ENCODE measurements at regions not wholly inside any gene's neighbourhood (a gene's known extent, or its start where the extent isn't known, plus 50 kb on each side); places are given as distances from the start of the nearest gene placed in this dataset.

GRCh38 chr6:24004062-24004461 lies 122.0 kb upstream of the NRSN1 start:
- H3K4me3 ChIP-seq (ENCODE audit: low read depth, low read length) = no peak overlapping the region
- DNase-seq (ENCODE audit: low read depth) = peak; percentile 1
- TF ChIP-seq, protein P1, sequence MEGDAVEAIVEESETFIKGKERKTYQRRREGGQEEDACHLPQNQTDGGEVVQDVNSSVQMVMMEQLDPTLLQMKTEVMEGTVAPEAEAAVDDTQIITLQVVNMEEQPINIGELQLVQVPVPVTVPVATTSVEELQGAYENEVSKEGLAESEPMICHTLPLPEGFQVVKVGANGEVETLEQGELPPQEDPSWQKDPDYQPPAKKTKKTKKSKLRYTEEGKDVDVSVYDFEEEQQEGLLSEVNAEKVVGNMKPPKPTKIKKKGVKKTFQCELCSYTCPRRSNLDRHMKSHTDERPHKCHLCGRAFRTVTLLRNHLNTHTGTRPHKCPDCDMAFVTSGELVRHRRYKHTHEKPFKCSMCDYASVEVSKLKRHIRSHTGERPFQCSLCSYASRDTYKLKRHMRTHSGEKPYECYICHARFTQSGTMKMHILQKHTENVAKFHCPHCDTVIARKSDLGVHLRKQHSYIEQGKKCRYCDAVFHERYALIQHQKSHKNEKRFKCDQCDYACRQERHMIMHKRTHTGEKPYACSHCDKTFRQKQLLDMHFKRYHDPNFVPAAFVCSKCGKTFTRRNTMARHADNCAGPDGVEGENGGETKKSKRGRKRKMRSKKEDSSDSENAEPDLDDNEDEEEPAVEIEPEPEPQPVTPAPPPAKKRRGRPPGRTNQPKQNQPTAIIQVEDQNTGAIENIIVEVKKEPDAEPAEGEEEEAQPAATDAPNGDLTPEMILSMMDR (conservative IDR thresholded peaks at IDR 0.05; ENCODE audit: low read depth, low read length) = no peak

DNA sequence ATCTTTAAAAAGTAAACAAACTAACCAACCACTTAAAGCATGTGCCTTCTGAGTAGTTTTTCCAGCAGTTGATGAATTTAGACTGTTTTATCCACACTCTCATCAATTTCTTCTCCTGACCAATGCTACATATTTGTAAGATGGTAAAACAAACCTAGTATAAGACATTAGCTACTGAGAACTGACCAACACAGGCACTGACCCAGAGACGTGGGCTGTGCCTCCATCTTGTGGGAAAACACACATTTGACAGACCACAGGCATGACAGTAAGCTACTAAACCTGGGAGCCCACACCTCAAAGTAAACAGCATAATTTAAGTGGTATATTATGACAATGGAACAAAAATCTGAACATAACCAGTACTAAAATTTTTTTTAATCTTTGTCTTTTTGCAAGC lies 121.4 kb upstream of the NRSN1 start:
- peak; percentile 1 for DNase-seq (ENCODE audit: low read depth)
- H3K4me3 ChIP-seq (ENCODE audit: low read depth, low read length) = no peak overlapping the region
- TF ChIP-seq, protein P1 (conservative IDR thresholded peaks at IDR 0.05; ENCODE audit: low read depth, low read length) = no peak

DNA sequence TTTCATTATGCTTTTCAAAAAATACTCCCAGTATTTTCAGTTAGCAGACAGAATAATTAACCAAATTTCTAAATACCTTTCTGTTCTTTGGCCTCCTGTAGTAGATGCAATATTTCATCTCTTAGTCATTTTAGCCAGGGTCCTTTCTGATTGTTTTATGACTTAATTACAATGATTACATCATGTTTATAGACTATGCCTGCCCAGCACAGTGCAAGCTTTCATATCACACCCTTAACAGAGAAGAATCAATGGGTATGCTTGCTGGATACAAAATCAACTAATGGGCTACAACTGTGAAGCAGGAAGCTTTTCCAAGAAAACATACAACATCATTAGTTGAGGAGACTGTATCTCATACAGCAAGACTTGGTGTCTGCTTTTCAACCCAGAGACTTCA lies 119.8 kb upstream of the NRSN1 start:
- H3K4me3 ChIP-seq (ENCODE audit: low read depth, low read length) = no peak overlapping the region
- no peak for DNase-seq (ENCODE audit: low read depth)
- TF ChIP-seq, protein P1 (conservative IDR thresholded peaks at IDR 0.05; ENCODE audit: low read depth, low read length) = no peak

DNA sequence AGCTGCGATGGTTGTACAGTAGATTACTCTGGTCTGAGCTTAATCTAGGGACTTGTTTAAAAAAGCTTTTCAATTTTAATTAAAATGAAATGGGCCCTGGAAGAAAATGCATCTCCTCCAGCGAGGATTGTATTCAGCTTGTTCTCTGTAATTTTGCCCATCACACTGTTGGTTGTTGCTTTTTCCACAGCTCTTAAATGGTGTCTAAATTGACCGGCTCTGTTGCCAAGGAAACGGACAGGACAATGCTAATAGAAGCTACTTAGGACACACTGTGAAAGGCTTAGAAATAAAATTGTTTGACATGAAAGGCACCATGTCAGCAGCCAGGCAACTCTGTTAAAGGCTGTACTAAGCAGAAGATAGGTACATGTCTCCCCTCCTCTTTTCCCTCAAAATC lies 116.7 kb upstream of the NRSN1 start:
- TF ChIP-seq, protein P1 (conservative IDR thresholded peaks at IDR 0.05; ENCODE audit: low read depth, low read length) = no peak
- DNase-seq (ENCODE audit: low read depth) = no peak
- no peak overlapping the region for H3K4me3 ChIP-seq (ENCODE audit: low read depth, low read length)

- H3K4me3 ChIP-seq (ENCODE audit: low read depth, low read length) = no peak overlapping the region
- DNase-seq (ENCODE audit: low read depth) = no peak
- TF ChIP-seq, protein P1 (conservative IDR thresholded peaks at IDR 0.05; ENCODE audit: low read depth, low read length) = no peak
Observed at GRCh38 chr6:24010133-24010532, 115.9 kb upstream of the NRSN1 start.

DNA sequence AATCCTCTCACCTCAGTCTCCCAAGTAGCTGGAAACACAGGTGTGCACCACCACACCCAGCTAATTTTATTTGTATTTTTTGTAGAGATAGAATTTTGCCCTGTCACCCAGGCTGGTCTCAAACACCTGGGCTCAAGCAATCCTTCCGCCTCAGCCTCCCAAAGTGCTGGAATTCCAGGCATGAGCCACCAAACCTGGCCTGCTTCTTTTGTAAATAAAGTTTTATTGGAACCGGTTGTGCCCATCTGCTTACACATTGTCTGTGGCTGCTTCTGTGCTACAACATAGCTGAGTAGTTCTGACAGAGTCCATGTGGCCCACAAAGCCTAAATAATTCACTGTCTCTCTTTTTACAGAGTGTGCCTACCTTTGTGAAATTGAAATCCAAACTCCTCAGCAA lies 109.7 kb upstream of the NRSN1 start:
- no peak for DNase-seq (ENCODE audit: low read depth)
- TF ChIP-seq, protein P1 (conservative IDR thresholded peaks at IDR 0.05; ENCODE audit: low read depth, low read length) = no peak
- no peak overlapping the region for H3K4me3 ChIP-seq (ENCODE audit: low read depth, low read length)

DNA sequence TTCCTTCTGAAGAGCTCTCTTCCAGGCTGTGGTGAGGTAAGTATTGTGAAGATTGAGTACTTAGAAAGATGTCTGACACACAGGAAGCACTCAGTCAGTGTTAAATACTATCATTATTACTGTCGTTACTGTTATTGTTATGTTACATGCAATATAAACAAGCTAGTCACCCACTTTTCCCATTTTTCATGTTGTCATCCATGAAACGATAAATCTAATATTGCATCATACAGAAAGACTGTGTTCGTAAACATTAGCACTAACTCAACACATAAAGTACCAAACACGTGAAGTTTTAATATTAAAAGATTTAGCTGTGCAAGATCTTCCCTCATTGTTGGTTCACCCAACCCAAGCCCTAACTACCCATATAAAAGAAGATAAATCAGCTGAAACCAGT lies 109.2 kb upstream of the NRSN1 start:
- H3K4me3 ChIP-seq (ENCODE audit: low read depth, low read length) = no peak overlapping the region
- DNase-seq (ENCODE audit: low read depth) = no peak
- TF ChIP-seq, protein P1 (conservative IDR thresholded peaks at IDR 0.05; ENCODE audit: low read depth, low read length) = no peak
